HepG2 (cell line): ENCODE measurements at regions not wholly inside any gene's neighbourhood (a gene's known extent, or its start where the extent isn't known, plus 50 kb on each side); places are given as distances from the start of the nearest gene placed in this dataset.

Experiments used
- CHD4 ChIP-seq: fragments of 200-600 bp; sonication (generic); IDR thresholded peaks from 2 replicates; pipeline ENCODE4 v1.7.0; 2017; ENCODE audit warnings: mild to moderate bottlenecking, low read length, borderline replicate concordance
- CTCF ChIP-seq: sonication (generic); formaldehyde crosslinking; IDR thresholded peaks from 2 replicates; pipeline ENCODE4 v1.5.0; 2020; ENCODE audit warnings: mild to moderate bottlenecking, missing genetic modification reagents, moderate library complexity
- EP300 ChIP-seq, 3 experiments: sonication (generic) in 1 of 3; formaldehyde crosslinking in 1 of 3; IDR thresholded peaks; 2 replicates each; pipeline versions ENCODE4 v1.5.1 to v1.6.1; 2011 to 2020; ENCODE audit warnings: low read depth in 2 of 3, low read length in 2 of 3, borderline replicate concordance in 1 of 3, improper control_type of control experiment in 1 of 3, mild to moderate bottlenecking in 1 of 3, missing genetic modification reagents in 1 of 3, moderate library complexity in 1 of 3
- EZH2 ChIP-seq: conservative IDR thresholded peaks from 2 replicates; pipeline ENCODE4 v1.6.1; 2012; ENCODE audit warnings: mild to moderate bottlenecking, low read depth, low read length, moderate library complexity
- NR2F1 ChIP-seq, 2 experiments: fragments of 450-650 bp in 1 of 2; formaldehyde crosslinking in 1 of 2; IDR thresholded peaks; 2 replicates each; pipeline versions ENCODE4 v1.5.0 to v1.6.1; 2016 to 2020; ENCODE audit warnings: mild to moderate bottlenecking in 1 of 2, missing compliant biosample characterization in 1 of 2, missing genetic modification reagents in 1 of 2, moderate library complexity in 1 of 2
- ZNF124 ChIP-seq: sonication (generic); formaldehyde crosslinking; IDR thresholded peaks from 2 replicates; pipeline ENCODE4 v1.4.0; 2020; ENCODE audit warnings: missing genetic modification reagents
- ZZZ3 ChIP-seq: sonication (generic); formaldehyde crosslinking; IDR thresholded peaks from 2 replicates; pipeline ENCODE4 v1.4.0; 2020; ENCODE audit warnings: missing genetic modification reagents, mild to moderate bottlenecking, borderline replicate concordance

GRCh38 chr9:78972303-78972999 lies 599.3 kb upstream of the TLE4 start:
- TF ChIP-seq NR2F1 (CRISPR knock-in tag; IDR thresholded peaks at IDR 0.05) = no peak
- TF ChIP-seq CTCF (CRISPR knock-in tag) = no peak
- no peak for TF ChIP-seq ZNF124 (CRISPR knock-in tag)
- no peak for TF ChIP-seq EP300 (IDR thresholded peaks at IDR 0.05; ENCODE audit: low read depth in 2 of 2, low read length in 2 of 2)
- TF ChIP-seq EP300 (CRISPR knock-in tag; IDR thresholded peaks at IDR 0.05; ENCODE audit: borderline replicate concordance) = no peak
- TF ChIP-seq CHD4 = no peak
- no peak for TF ChIP-seq ZZZ3 (CRISPR knock-in tag)
- no peak for TF ChIP-seq EZH2
